CD8-positive, alpha-beta memory T cell (primary cell): ENCODE measurements at regions not wholly inside any gene's neighbourhood (a gene's known extent, or its start where the extent isn't known, plus 50 kb on each side); places are given as distances from the start of the nearest gene placed in this dataset.

Experiments used
- CTCF ChIA-PET: fragments of 350-600 bp; sonication (Branson Sonifier 250); formaldehyde crosslinking; loops from one replicate; lab custom pipeline; 2021; ENCODE audit warnings: antibody characterized with exemption; lab: Charles Lee
- POLR2A ChIA-PET: fragments of 350-600 bp; sonication (Branson Sonifier 250); formaldehyde crosslinking; loops from one replicate; lab custom pipeline; 2021; ENCODE audit warnings: antibody characterized with exemption; lab: Charles Lee
- DNase-seq, 5 donors: peaks; one replicate each; pipeline versions ENCODE4 v3.0.0 to v3.0.0-alpha.2; 2020 to 2022; ENCODE audit warnings: mixed read lengths in 1 of 5
- H3K27ac ChIP-seq: one replicate; pipeline ENCODE4 v1.7.0; 2013; ENCODE audit warnings: low read depth, mild to moderate bottlenecking, low read length, moderate library complexity
- H3K27me3 ChIP-seq: 2 replicates; pipeline ENCODE4 v1.7.0; 2013; ENCODE audit warnings: low read length, mild to moderate bottlenecking; ENCODE audit not compliant: insufficient read depth, poor library complexity, severe bottlenecking
- H3K36me3 ChIP-seq: 2 replicates; pipeline ENCODE4 v1.7.0; 2013; ENCODE audit warnings: mild to moderate bottlenecking, low read length, moderate library complexity; ENCODE audit not compliant: insufficient read depth
- H3K4me1 ChIP-seq: 2 replicates; pipeline ENCODE4 v1.7.0; 2013; ENCODE audit warnings: mild to moderate bottlenecking, low read length, moderate library complexity; ENCODE audit not compliant: insufficient read depth
- H3K4me3 ChIP-seq: 2 replicates; pipeline ENCODE4 v1.7.0; 2013; ENCODE audit warnings: mild to moderate bottlenecking, low read length
- H3K9me3 ChIP-seq: 2 replicates; pipeline ENCODE4 v1.7.0; 2013; ENCODE audit warnings: mild to moderate bottlenecking, low read length
- H3K27ac Mint-ChIP-seq, 8 donors: one replicate each; pipeline ENCODE4 v1.8.0; 2020 to 2021; ENCODE audit warnings: mixed read lengths in 8 of 8, mild to moderate bottlenecking in 6 of 8, inconsistent platforms in 3 of 8, moderate library complexity in 3 of 8
- H3K27me3 Mint-ChIP-seq, 2 donors: one replicate each; pipeline ENCODE4 v1.8.0; 2020 to 2021; ENCODE audit warnings: mixed read lengths in 2 of 2, mild to moderate bottlenecking in 1 of 2, moderate library complexity in 1 of 2
- H3K36me3 Mint-ChIP-seq, 3 donors: one replicate each; pipeline ENCODE4 v1.8.0; 2020 to 2021; ENCODE audit warnings: mixed read lengths in 3 of 3, inconsistent platforms in 1 of 3, mild to moderate bottlenecking in 1 of 3
- H3K4me1 Mint-ChIP-seq, 3 donors: one replicate each; pipeline ENCODE4 v1.8.0; 2020 to 2021; ENCODE audit warnings: mixed read lengths in 3 of 3, inconsistent platforms in 1 of 3, mild to moderate bottlenecking in 1 of 3
- H3K4me3 Mint-ChIP-seq, 7 donors: one replicate each; pipeline ENCODE4 v1.8.0; 2020 to 2021; ENCODE audit warnings: mixed read lengths in 7 of 7, mild to moderate bottlenecking in 6 of 7, moderate library complexity in 4 of 7, inconsistent platforms in 2 of 7
- H3K9me3 Mint-ChIP-seq, 5 donors: one replicate each; pipeline ENCODE4 v1.8.0; 2020 to 2022; ENCODE audit warnings: mixed read lengths in 5 of 5, mild to moderate bottlenecking in 3 of 5, moderate library complexity in 2 of 5, inconsistent platforms in 1 of 5

GRCh38 chr11:106461148-106461691, 383.8 kb downstream of the AASDHPPT start:
- DNase-seq = no peak
- Mint-ChIP-seq H3K9me3 (peaks cover 0 to 10% (median 3%) of the 10 kb centered on the region in 5 donors), H3K4me3 (no peak overlapping the region), H3K27ac (no peak overlapping the region), H3K27me3 (no peaks in the 10 kb centered on the region), H3K4me1 (no peaks in the 10 kb centered on the region), H3K36me3 (no peaks in the 10 kb centered on the region)
- no peak overlapping the region for H3K4me3 ChIP-seq
- ChIA-PET POLR2A (no interaction called here), CTCF (no interaction called here)
- no peaks in the 10 kb centered on the region for H3K27me3 ChIP-seq
- no peaks in the 10 kb centered on the region for H3K36me3 ChIP-seq
- H3K4me1 ChIP-seq = no peaks in the 10 kb centered on the region
- no peak overlapping the region for H3K27ac ChIP-seq
- H3K9me3 ChIP-seq = no peaks in the 10 kb centered on the region

- no peak overlapping the region for H3K4me3 ChIP-seq
- H3K9me3 ChIP-seq = no peaks in the 10 kb centered on the region
- Mint-ChIP-seq H3K4me1 (no peaks in the 10 kb centered on the region), H3K9me3 (peaks cover 0 to 10% (median 3%) of the 10 kb centered on the region in 5 donors), H3K36me3 (no peaks in the 10 kb centered on the region), H3K27ac (no peak overlapping the region), H3K4me3 (no peak overlapping the region), H3K27me3 (no peaks in the 10 kb centered on the region)
- DNase-seq = no peak
- H3K27me3 ChIP-seq = no peaks in the 10 kb centered on the region
- no peaks in the 10 kb centered on the region for H3K36me3 ChIP-seq
- no peak overlapping the region for H3K27ac ChIP-seq
- ChIA-PET CTCF (no interaction called here), POLR2A (no interaction called here)
- no peaks in the 10 kb centered on the region for H3K4me1 ChIP-seq
These were observed 384.5 kb downstream of the AASDHPPT start for GRCh38 chr11:106461839-106462545.

- Mint-ChIP-seq H3K36me3 (peaks cover 0 to 2% (median 0%) of the 10 kb centered on the region in 3 donors), H3K4me3 (no peak overlapping the region), H3K4me1 (no peaks in the 10 kb centered on the region), H3K27ac (no peak overlapping the region), H3K9me3 (peaks cover 0 to 10% (median 6%) of the 10 kb centered on the region in 5 donors), H3K27me3 (no peaks in the 10 kb centered on the region)
- no peaks in the 10 kb centered on the region for H3K9me3 ChIP-seq
- no peak overlapping the region for H3K27ac ChIP-seq
- CTCF ChIA-PET = no interaction called here
- no peaks in the 10 kb centered on the region for H3K27me3 ChIP-seq
- no peaks in the 10 kb centered on the region for H3K4me1 ChIP-seq
- no peak for DNase-seq
- POLR2A ChIA-PET = no interaction called here
- no peaks in the 10 kb centered on the region for H3K36me3 ChIP-seq
- H3K4me3 ChIP-seq = no peak overlapping the region
These were observed 385.7 kb downstream of the AASDHPPT start for GRCh38 chr11:106463154-106463553.

GRCh38 chr11:106463796-106464201, 386.3 kb downstream of the AASDHPPT start:
- H3K4me1 ChIP-seq = no peaks in the 10 kb centered on the region
- H3K27me3 Mint-ChIP-seq = no peaks in the 10 kb centered on the region
- CTCF ChIA-PET = no interaction called here
- H3K9me3 ChIP-seq = no peaks in the 10 kb centered on the region
- no peak overlapping the region for H3K4me3 ChIP-seq
- DNase-seq = no peak
- no peaks in the 10 kb centered on the region for H3K36me3 ChIP-seq
- no peaks in the 10 kb centered on the region for H3K4me1 Mint-ChIP-seq
- H3K9me3 Mint-ChIP-seq = peaks cover 0 to 10% (median 6%) of the 10 kb centered on the region in 5 donors
- peaks cover 0 to 2% (median 0%) of the 10 kb centered on the region in 3 donors for H3K36me3 Mint-ChIP-seq
- no peak overlapping the region for H3K4me3 Mint-ChIP-seq
- H3K27ac Mint-ChIP-seq = no peak overlapping the region
- H3K27ac ChIP-seq = no peak overlapping the region
- POLR2A ChIA-PET = no interaction called here
- no peaks in the 10 kb centered on the region for H3K27me3 ChIP-seq

- Histone ChIP-seq H3K4me3 (no peak overlapping the region), H3K27ac (no peak overlapping the region), H3K27me3 (no peaks in the 10 kb centered on the region), H3K9me3 (no peaks in the 10 kb centered on the region), H3K36me3 (no peaks in the 10 kb centered on the region), H3K4me1 (no peaks in the 10 kb centered on the region)
- Mint-ChIP-seq H3K27me3 (no peaks in the 10 kb centered on the region), H3K4me3 (no peak overlapping the region), H3K9me3 (peaks cover 0 to 10% (median 6%) of the 10 kb centered on the region in 5 donors), H3K36me3 (peaks cover 0 to 2% (median 0%) of the 10 kb centered on the region in 3 donors), H3K27ac (no peak overlapping the region), H3K4me1 (no peaks in the 10 kb centered on the region)
- ChIA-PET CTCF (no interaction called here), POLR2A (no interaction called here)
- no peak for DNase-seq
These were observed 387.3 kb downstream of the AASDHPPT start for GRCh38 chr11:106464728-106465127.

- ChIA-PET CTCF (no interaction called here), POLR2A (no interaction called here)
- no peak overlapping the region for H3K4me3 Mint-ChIP-seq
- no peak overlapping the region for H3K27ac Mint-ChIP-seq
- no peaks in the 10 kb centered on the region for H3K27me3 Mint-ChIP-seq
- no peaks in the 10 kb centered on the region for H3K4me1 Mint-ChIP-seq
- H3K27ac ChIP-seq = no peak overlapping the region
- DNase-seq = no peak
- H3K36me3 Mint-ChIP-seq = peaks cover 0 to 2% (median 0%) of the 10 kb centered on the region in 3 donors
- no peak overlapping the region for H3K4me3 ChIP-seq
- peaks cover 0 to 10% (median 6%) of the 10 kb centered on the region in 5 donors for H3K9me3 Mint-ChIP-seq
- H3K9me3 ChIP-seq = no peaks in the 10 kb centered on the region
- no peaks in the 10 kb centered on the region for H3K36me3 ChIP-seq
- H3K27me3 ChIP-seq = no peaks in the 10 kb centered on the region
- H3K4me1 ChIP-seq = no peaks in the 10 kb centered on the region
These were observed 389.1 kb downstream of the AASDHPPT start for GRCh38 chr11:106466521-106467080.

- Histone ChIP-seq H3K9me3 (no peaks in the 10 kb centered on the region), H3K4me3 (no peak overlapping the region), H3K4me1 (no peaks in the 10 kb centered on the region), H3K36me3 (no peaks in the 10 kb centered on the region), H3K27me3 (no peaks in the 10 kb centered on the region), H3K27ac (no peak overlapping the region)
- no peak for DNase-seq
- peaks cover 0 to 2% (median 0%) of the 10 kb centered on the region in 3 donors for H3K36me3 Mint-ChIP-seq
- H3K4me1 Mint-ChIP-seq = no peaks in the 10 kb centered on the region
- ChIA-PET POLR2A (no interaction called here), CTCF (no interaction called here)
- peaks cover 0 to 10% (median 4%) of the 10 kb centered on the region in 5 donors for H3K9me3 Mint-ChIP-seq
- H3K27me3 Mint-ChIP-seq = no peaks in the 10 kb centered on the region
- no peak overlapping the region for H3K27ac Mint-ChIP-seq
- H3K4me3 Mint-ChIP-seq = no peak overlapping the region
These were observed 390.0 kb downstream of the AASDHPPT start for GRCh38 chr11:106467501-106467900.

GRCh38 chr11:106468086-106468485, 390.6 kb downstream of the AASDHPPT start:
- Mint-ChIP-seq H3K4me1 (no peaks in the 10 kb centered on the region), H3K27me3 (no peaks in the 10 kb centered on the region), H3K4me3 (no peak overlapping the region), H3K9me3 (peaks cover 0 to 9% (median 4%) of the 10 kb centered on the region in 5 donors), H3K36me3 (peaks cover 0 to 2% (median 0%) of the 10 kb centered on the region in 3 donors), H3K27ac (no peak overlapping the region)
- ChIA-PET CTCF (no interaction called here), POLR2A (no interaction called here)
- no peaks in the 10 kb centered on the region for H3K9me3 ChIP-seq
- no peaks in the 10 kb centered on the region for H3K27me3 ChIP-seq
- no peaks in the 10 kb centered on the region for H3K36me3 ChIP-seq
- H3K27ac ChIP-seq = no peak overlapping the region
- H3K4me1 ChIP-seq = no peaks in the 10 kb centered on the region
- DNase-seq = no peak
- no peak overlapping the region for H3K4me3 ChIP-seq
